Right atrium auricular region (tissue), 2 donors: ENCODE measurements at regions not wholly inside any gene's neighbourhood (a gene's known extent, or its start where the extent isn't known, plus 50 kb on each side); places are given as distances from the start of the nearest gene placed in this dataset.
"Not testable (repeated sequence)": the region's sequence is repeated elsewhere in the genome, so short reads cannot be mapped to it uniquely, and the experiment has no call there.

ENCODE experiments used
- DNase-seq: peaks from one replicate; pipeline ENCODE4 v3.0.0-alpha.2; 2019; ENCODE audit warnings: low spot score
- H3K27ac ChIP-seq, 2 donors: fragments of 200-600 bp; sonication (generic); 1 replicate in 1 of 2; 2 replicates in 1 of 2; pipeline ENCODE4 v1.5.1; 2016 to 2019
- H3K27me3 ChIP-seq, 2 donors: fragments of 200-600 bp; sonication (generic); one replicate each; pipeline versions ENCODE4 v1.5.1 to v1.6.0; 2017 to 2019
- H3K36me3 ChIP-seq: fragments of 200-600 bp; sonication (generic); one replicate; pipeline ENCODE4 v1.5.1; 2016
- H3K4me1 ChIP-seq, 2 donors: fragments of 200-600 bp; sonication (generic); one replicate each; pipeline versions ENCODE4 v1.5.1 to v1.6.0; 2017 to 2019
- H3K4me3 ChIP-seq, 2 donors: fragments of 200-600 bp; sonication (generic); 1 replicate in 1 of 2; 2 replicates in 1 of 2; pipeline ENCODE4 v1.5.1; 2017 to 2019; ENCODE audit warnings: mild to moderate bottlenecking in 1 of 2, moderate library complexity in 1 of 2
- H3K9me3 ChIP-seq, 2 donors: fragments of 200-600 bp; sonication (generic); one replicate each; pipeline ENCODE4 v1.5.1; 2019
- CTCF ChIP-seq, 2 donors: fragments of 200-600 bp; sonication (generic); IDR thresholded peaks; one replicate each; pipeline ENCODE4 v1.5.1; 2019; ENCODE audit warnings: antibody characterized with exemption in 2 of 2

DNA sequence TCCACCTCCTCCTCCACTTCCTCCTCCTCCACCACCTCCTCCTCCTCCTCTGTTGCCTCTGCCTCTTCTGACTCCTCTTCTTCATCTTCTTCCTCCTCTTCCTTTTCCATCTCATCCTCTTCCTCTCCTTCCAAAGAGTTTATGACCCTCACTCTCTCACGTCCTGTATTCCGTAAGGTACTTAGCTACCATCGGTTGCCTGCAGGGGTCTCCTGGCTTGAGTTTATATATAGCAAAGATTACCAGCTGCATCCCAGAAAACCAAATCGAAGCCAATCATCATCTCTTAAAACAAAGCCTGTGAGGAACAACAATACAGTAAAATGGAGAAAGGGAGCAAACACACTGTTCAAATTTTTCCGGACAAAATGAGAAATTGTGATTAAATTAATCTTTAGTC, 317.4 kb downstream of the C3orf38 start:
- H3K27me3 ChIP-seq, result no peaks in the 10 kb centered on the region
- H3K4me1 ChIP-seq, result no peaks in the 10 kb centered on the region
- H3K4me3 ChIP-seq, result no peak overlapping the region
- TF ChIP-seq CTCF (IDR thresholded peaks at IDR 0.05), result no peak
- H3K27ac ChIP-seq, result no peak overlapping the region
- peaks cover 0 to 5% of the 10 kb centered on the region in 2 donors for H3K9me3 ChIP-seq
- H3K36me3 ChIP-seq, result no peaks in the 10 kb centered on the region
- DNase-seq, result no peak

DNA sequence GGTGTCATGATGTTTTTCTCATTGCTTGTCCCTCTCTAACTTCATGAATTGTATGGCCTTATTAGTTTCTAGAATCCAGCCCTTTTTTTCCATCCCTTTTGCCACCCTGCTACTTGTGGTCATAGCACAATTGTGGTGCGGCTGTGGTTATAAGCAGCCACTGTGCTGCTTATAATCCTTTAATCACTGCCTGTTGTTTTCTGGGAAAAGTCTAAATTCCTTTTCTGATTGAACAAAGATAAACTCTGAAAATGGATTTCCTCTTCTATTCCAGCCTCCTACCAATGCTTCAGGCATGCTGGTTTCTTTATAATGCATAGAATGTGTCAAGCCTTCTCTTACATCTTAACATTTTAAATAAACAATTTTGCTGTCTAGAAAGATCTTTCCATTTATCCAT, 319.5 kb downstream of the C3orf38 start:
- Histone ChIP-seq H3K9me3 (peaks cover 0 to 5% of the 10 kb centered on the region in 2 donors), H3K27ac (no peak overlapping the region), H3K36me3 (no peaks in the 10 kb centered on the region), H3K27me3 (no peaks in the 10 kb centered on the region), H3K4me3 (no peak overlapping the region), H3K4me1 (no peaks in the 10 kb centered on the region)
- no peak for TF ChIP-seq CTCF (IDR thresholded peaks at IDR 0.05)
- no peak for DNase-seq

GRCh38 chr3:88478460-88478859, 328.7 kb downstream of the C3orf38 start:
- DNase-seq, result no peak
- Histone ChIP-seq H3K36me3 (no peaks in the 10 kb centered on the region), H3K27ac (no peak overlapping the region), H3K4me3 (no peak overlapping the region), H3K9me3 (no peaks in the 10 kb centered on the region), H3K27me3 (no peaks in the 10 kb centered on the region), H3K4me1 (no peaks in the 10 kb centered on the region)
- no peak for TF ChIP-seq CTCF (IDR thresholded peaks at IDR 0.05)

DNA sequence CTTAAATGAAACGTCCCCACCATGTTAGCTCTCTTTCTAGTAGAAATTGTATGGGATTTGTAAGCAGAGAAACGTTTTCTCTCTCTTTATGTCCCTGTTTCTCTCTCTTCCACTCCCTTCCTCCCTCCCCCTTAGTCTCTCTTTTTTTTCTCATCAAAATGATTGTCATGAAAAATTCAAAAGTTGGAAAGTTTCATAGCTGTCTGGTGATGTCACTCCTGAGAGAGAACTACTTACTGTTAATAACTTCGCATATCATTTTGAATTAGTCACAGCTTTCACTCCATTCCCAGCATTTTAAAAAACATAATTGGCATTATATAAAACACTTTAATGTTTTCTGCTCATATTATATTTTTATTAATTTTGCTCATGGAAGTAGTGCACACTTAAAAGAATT, 331.1 kb downstream of the C3orf38 start:
- Histone ChIP-seq H3K4me3 (no peak overlapping the region), H3K9me3 (no peaks in the 10 kb centered on the region), H3K4me1 (no peaks in the 10 kb centered on the region), H3K36me3 (no peaks in the 10 kb centered on the region), H3K27ac (no peak overlapping the region), H3K27me3 (no peaks in the 10 kb centered on the region)
- TF ChIP-seq CTCF (IDR thresholded peaks at IDR 0.05), result no peak
- no peak for DNase-seq

GRCh38 chr3:88485001-88485400, 335.2 kb downstream of the C3orf38 start:
- no peak for DNase-seq
- no peaks in the 10 kb centered on the region for H3K9me3 ChIP-seq
- H3K27me3 ChIP-seq, result no peaks in the 10 kb centered on the region
- TF ChIP-seq CTCF (IDR thresholded peaks at IDR 0.05), result no peak
- H3K27ac ChIP-seq, result no peak overlapping the region
- H3K4me3 ChIP-seq, result no peak overlapping the region
- H3K4me1 ChIP-seq, result no peaks in the 10 kb centered on the region
- H3K36me3 ChIP-seq, result no peaks in the 10 kb centered on the region

GRCh38 chr3:88508818-88509217, 359.1 kb downstream of the C3orf38 start:
- not testable (repeated sequence) for H3K4me3 ChIP-seq, H3K4me1 ChIP-seq, H3K9me3 ChIP-seq, H3K36me3 ChIP-seq, H3K27me3 ChIP-seq, DNase-seq, H3K27ac ChIP-seq
